A549 (cell line): ENCODE measurements at regions not wholly inside any gene's neighbourhood (a gene's known extent, or its start where the extent isn't known, plus 50 kb on each side); places are given as distances from the start of the nearest gene placed in this dataset.

Source experiments
- ATAC-seq, 2 experiments: fragments of 200-7000 bp in 1 of 2; fragments of >200 bp in 1 of 2; cut with Nextera tagmentation in 1 of 2; cut with Tn5 transposase in 1 of 2; 3 replicates each; pipeline versions ENCODE4 v1.8.0 to v1.9.1; 2018 to 2020; ENCODE audit warnings: mild to moderate bottlenecking in 1 of 2, moderate library complexity in 1 of 2
- CTCF ChIA-PET: fragments of 300-600 bp; sonication (Branson Sonifier 250); formaldehyde crosslinking; extraction: SDS; loops from one replicate; lab custom pipeline; 2021; ENCODE audit warnings: antibody characterized with exemption, inconsistent platforms; lab: Yijun Ruan, JAX
- POLR2A ChIA-PET: fragments of 350-600 bp; formaldehyde crosslinking; extraction: SDS; loops from one replicate; lab custom pipeline; 2021; ENCODE audit warnings: antibody characterized with exemption, inconsistent platforms; lab: Yijun Ruan, JAX
- DNase-seq, 2 experiments: peaks; one replicate each; pipeline versions ENCODE4 v3.0.0 to v3.0.0-alpha.2; 2011 to 2016; ENCODE audit warnings: low read depth in 1 of 2, low spot score in 1 of 2
- FAIRE-seq: peaks from 2 replicates; lab custom pipeline; 2011; peaks lifted over from hg19 to GRCh38; lab: Jason Lieb, UNC
- H3K27ac ChIP-seq, 2 experiments: fragments of >200 bp; sonication (Bioruptor Twin); formaldehyde crosslinking; 3 replicates each; pipeline ENCODE4 v1.5.1; 2016 to 2017
- H3K4me1 ChIP-seq: fragments of >200 bp; sonication (Bioruptor Twin); formaldehyde crosslinking; 3 replicates; pipeline ENCODE4 v1.6.1; 2016
- H3K4me2 ChIP-seq: fragments of >200 bp; sonication (Bioruptor Twin); formaldehyde crosslinking; 3 replicates; pipeline ENCODE4 v1.6.1; 2016
- H3K4me3 ChIP-seq: fragments of >200 bp; sonication (Bioruptor Twin); formaldehyde crosslinking; 3 replicates; pipeline ENCODE4 v1.5.1; 2016
- H3K9me3 ChIP-seq: fragments of >200 bp; sonication (Bioruptor Twin); formaldehyde crosslinking; 3 replicates; pipeline ENCODE4 v1.6.1; 2016
- CHD4 ChIP-seq: fragments of 200-600 bp; sonication (generic); IDR thresholded peaks from 2 replicates; pipeline ENCODE4 v1.6.1; 2016; ENCODE audit warnings: antibody characterized with exemption, mild to moderate bottlenecking, borderline replicate concordance
- EP300 ChIP-seq, 2 experiments: fragments of >200 bp; sonication (Bioruptor Twin); formaldehyde crosslinking; IDR thresholded peaks; 2 replicates in 1 of 2; 3 replicates in 1 of 2; pipeline ENCODE4 v1.6.1; 2016 to 2017
- FOXS1 ChIP-seq: fragments of 250-450 bp; sonication (Bioruptor Pico); IDR thresholded peaks from 2 replicates; pipeline ENCODE4 v1.5.0; 2020; ENCODE audit warnings: mild to moderate bottlenecking, moderate library complexity
- JUNB ChIP-seq: fragments of >200 bp; sonication (Bioruptor Twin); formaldehyde crosslinking; IDR thresholded peaks from 2 replicates; pipeline ENCODE4 v1.6.1; 2016
- NFE2L2 ChIP-seq: fragments of 150-350 bp; conservative IDR thresholded peaks from 2 replicates; pipeline ENCODE4 v1.6.1; 2014; ENCODE audit warnings: low read length
- POLR2AphosphoS2 ChIP-seq: conservative IDR thresholded peaks from 2 replicates; pipeline ENCODE4 v1.6.1; 2012; ENCODE audit warnings: low read length, improper control_type of control experiment, inconsistent platforms
- RAD21 ChIP-seq, 2 experiments: fragments of >200 bp in 1 of 2; sonication (Bioruptor Twin) in 1 of 2; formaldehyde crosslinking in 1 of 2; IDR thresholded peaks in 1 of 2; conservative IDR thresholded peaks in 1 of 2; 2 replicates in 1 of 2; 3 replicates in 1 of 2; pipeline ENCODE4 v1.6.1; 2012 to 2018; ENCODE audit warnings: inconsistent platforms in 1 of 2
- RCOR1 ChIP-seq: fragments of 150-350 bp; IDR thresholded peaks from 2 replicates; pipeline ENCODE4 v1.6.1; 2014; ENCODE audit warnings: antibody characterized with exemption, low read length, low read depth
- TP53 ChIP-seq: fragments of 250-450 bp; sonication (Bioruptor Pico); IDR thresholded peaks from 2 replicates; pipeline ENCODE4 v1.5.0; 2021; ENCODE audit warnings: mild to moderate bottlenecking, moderate library complexity
- ZSCAN20 ChIP-seq: fragments of 250-450 bp; sonication (Bioruptor Pico); IDR thresholded peaks from 2 replicates; pipeline ENCODE4 v1.8.0; 2022; ENCODE audit warnings: mild to moderate bottlenecking, moderate library complexity
- WGBS: methylation state at CpG from one replicate; pipeline ENCODE4 v1.1.6; 2017; ENCODE audit errors: missing lambda C conversion rate; 5-methylcytosine and 5-hydroxymethylcytosine counted together
- TF ChIP-seq, protein P1 (sequence below): fragments of >200 bp; sonication (Bioruptor Twin); formaldehyde crosslinking; IDR thresholded peaks from 2 replicates; pipeline ENCODE4 v1.6.1; 2016
- TF ChIP-seq, protein P2 (sequence below): IDR thresholded peaks from 2 replicates; pipeline ENCODE4 v1.6.1; 2012
- TF ChIP-seq, protein P3 (sequence below): IDR thresholded peaks from 2 replicates; pipeline ENCODE4 v1.6.1; 2012; ENCODE audit warnings: low read depth, borderline replicate concordance
- TF ChIP-seq, protein P4 (sequence below): fragments of >200 bp; sonication (Bioruptor Twin); formaldehyde crosslinking; IDR thresholded peaks from 3 replicates; pipeline ENCODE4 v1.5.1; 2016
- TF ChIP-seq, protein P5 (sequence below): fragments of 450-650 bp; IDR thresholded peaks from 2 replicates; pipeline ENCODE4 v1.6.1; 2014; ENCODE audit warnings: antibody characterized with exemption
- TF ChIP-seq, protein P6 (sequence below): fragments of 200-600 bp; sonication (generic); IDR thresholded peaks from 2 replicates; pipeline ENCODE4 v1.6.1; 2016; ENCODE audit warnings: antibody characterized with exemption, mild to moderate bottlenecking, moderate library complexity

DNA sequence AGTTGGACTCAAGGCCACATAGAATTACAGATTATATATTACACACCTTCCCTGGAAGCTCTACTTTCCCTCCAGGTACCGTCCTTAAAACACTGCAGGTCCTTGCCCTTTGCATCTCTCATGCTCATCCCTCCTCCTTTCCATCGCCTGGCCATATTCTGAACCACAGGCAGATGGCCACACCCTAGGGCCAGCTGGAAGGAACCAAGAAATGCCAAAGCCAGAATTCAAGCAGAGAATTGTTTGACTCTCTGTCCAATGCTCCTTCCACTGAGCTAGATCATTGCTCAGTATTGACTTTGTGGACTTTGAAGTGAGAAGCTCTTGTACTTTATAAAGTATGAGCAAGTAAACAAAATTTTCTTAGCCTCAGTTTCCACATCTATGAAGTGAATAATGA, 170.3 kb upstream of the SLC24A5 start:
- ChIA-PET CTCF (interaction anchor here (0.6 kb wide), 1 partner anchor 744 kb away, joined by 3 read pairs; no protein-coding TSS in a partner anchor), POLR2A (no interaction called here)
- DNase-seq: no peak
- Histone ChIP-seq H3K4me2 (no peak overlapping the region), H3K9me3 (no peaks in the 10 kb centered on the region), H3K4me1 (no peaks in the 10 kb centered on the region), H3K4me3 (no peak overlapping the region), H3K27ac (no peak overlapping the region)
- no peak for TF ChIP-seq EP300 (IDR thresholded peaks at IDR 0.05)
- TF ChIP-seq, protein P1, sequence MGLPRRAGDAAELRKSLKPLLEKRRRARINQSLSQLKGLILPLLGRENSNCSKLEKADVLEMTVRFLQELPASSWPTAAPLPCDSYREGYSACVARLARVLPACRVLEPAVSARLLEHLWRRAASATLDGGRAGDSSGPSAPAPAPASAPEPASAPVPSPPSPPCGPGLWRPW: no peak
- TF ChIP-seq JUNB: no peak
- TF ChIP-seq RAD21 (conservative IDR thresholded peaks at IDR 0.05 in 1 of 2, IDR thresholded peaks at IDR 0.05 in 1 of 2): no peak
- TF ChIP-seq RCOR1: no peak
- TF ChIP-seq TP53 (CRISPR knock-in tag): no peak
- TF ChIP-seq, protein P2, sequence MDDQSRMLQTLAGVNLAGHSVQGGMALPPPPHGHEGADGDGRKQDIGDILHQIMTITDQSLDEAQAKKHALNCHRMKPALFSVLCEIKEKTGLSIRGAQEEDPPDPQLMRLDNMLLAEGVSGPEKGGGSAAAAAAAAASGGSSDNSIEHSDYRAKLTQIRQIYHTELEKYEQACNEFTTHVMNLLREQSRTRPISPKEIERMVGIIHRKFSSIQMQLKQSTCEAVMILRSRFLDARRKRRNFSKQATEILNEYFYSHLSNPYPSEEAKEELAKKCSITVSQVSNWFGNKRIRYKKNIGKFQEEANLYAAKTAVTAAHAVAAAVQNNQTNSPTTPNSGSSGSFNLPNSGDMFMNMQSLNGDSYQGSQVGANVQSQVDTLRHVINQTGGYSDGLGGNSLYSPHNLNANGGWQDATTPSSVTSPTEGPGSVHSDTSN: no peak
- TF ChIP-seq POLR2AphosphoS2: no peak
- TF ChIP-seq, protein P3, sequence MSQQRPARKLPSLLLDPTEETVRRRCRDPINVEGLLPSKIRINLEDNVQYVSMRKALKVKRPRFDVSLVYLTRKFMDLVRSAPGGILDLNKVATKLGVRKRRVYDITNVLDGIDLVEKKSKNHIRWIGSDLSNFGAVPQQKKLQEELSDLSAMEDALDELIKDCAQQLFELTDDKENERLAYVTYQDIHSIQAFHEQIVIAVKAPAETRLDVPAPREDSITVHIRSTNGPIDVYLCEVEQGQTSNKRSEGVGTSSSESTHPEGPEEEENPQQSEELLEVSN: no peak
- TF ChIP-seq, protein P4, sequence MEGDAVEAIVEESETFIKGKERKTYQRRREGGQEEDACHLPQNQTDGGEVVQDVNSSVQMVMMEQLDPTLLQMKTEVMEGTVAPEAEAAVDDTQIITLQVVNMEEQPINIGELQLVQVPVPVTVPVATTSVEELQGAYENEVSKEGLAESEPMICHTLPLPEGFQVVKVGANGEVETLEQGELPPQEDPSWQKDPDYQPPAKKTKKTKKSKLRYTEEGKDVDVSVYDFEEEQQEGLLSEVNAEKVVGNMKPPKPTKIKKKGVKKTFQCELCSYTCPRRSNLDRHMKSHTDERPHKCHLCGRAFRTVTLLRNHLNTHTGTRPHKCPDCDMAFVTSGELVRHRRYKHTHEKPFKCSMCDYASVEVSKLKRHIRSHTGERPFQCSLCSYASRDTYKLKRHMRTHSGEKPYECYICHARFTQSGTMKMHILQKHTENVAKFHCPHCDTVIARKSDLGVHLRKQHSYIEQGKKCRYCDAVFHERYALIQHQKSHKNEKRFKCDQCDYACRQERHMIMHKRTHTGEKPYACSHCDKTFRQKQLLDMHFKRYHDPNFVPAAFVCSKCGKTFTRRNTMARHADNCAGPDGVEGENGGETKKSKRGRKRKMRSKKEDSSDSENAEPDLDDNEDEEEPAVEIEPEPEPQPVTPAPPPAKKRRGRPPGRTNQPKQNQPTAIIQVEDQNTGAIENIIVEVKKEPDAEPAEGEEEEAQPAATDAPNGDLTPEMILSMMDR: no peak
- no peak for TF ChIP-seq ZSCAN20
- ATAC-seq: no peak
- WGBS: 0% methylated on average over 2 of the region's 2 CpGs
- FAIRE-seq: no peak

DNA sequence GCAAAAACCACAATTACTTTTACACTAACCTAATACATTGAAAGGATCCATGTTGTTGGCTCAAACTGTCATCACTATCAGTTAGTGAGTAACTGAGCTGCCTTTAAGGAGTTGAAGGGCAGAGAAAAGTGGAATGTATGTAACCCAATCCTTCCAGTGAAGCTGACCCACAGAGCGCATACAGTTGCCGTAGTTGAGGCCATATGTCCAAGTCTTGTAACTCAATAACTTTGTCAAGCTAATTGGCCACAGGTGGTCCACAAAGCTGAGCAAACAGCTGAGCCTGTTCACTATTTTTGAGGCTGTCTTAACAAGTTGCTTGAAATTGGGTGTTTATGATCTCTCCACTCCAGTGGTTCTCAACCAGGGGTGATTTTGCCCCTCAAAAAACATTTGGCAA, 169.0 kb upstream of the SLC24A5 start:
- ChIA-PET CTCF (no interaction called here), POLR2A (no interaction called here)
- Histone ChIP-seq H3K9me3 (no peaks in the 10 kb centered on the region), H3K4me3 (no peak overlapping the region), H3K4me2 (no peak overlapping the region), H3K27ac (no peak overlapping the region), H3K4me1 (no peaks in the 10 kb centered on the region)
- FAIRE-seq (no peak), DNase-seq (no peak), ATAC-seq (no peak)
- TF ChIP-seq CHD4 (no peak), FOXS1 (CRISPR knock-in tag) (no peak), NFE2L2 (no peak), ZSCAN20 (no peak)
- TF ChIP-seq, protein P5, sequence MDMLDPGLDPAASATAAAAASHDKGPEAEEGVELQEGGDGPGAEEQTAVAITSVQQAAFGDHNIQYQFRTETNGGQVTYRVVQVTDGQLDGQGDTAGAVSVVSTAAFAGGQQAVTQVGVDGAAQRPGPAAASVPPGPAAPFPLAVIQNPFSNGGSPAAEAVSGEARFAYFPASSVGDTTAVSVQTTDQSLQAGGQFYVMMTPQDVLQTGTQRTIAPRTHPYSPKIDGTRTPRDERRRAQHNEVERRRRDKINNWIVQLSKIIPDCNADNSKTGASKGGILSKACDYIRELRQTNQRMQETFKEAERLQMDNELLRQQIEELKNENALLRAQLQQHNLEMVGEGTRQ: no peak
- TF ChIP-seq, protein P4: no peak
- TF ChIP-seq, protein P6, sequence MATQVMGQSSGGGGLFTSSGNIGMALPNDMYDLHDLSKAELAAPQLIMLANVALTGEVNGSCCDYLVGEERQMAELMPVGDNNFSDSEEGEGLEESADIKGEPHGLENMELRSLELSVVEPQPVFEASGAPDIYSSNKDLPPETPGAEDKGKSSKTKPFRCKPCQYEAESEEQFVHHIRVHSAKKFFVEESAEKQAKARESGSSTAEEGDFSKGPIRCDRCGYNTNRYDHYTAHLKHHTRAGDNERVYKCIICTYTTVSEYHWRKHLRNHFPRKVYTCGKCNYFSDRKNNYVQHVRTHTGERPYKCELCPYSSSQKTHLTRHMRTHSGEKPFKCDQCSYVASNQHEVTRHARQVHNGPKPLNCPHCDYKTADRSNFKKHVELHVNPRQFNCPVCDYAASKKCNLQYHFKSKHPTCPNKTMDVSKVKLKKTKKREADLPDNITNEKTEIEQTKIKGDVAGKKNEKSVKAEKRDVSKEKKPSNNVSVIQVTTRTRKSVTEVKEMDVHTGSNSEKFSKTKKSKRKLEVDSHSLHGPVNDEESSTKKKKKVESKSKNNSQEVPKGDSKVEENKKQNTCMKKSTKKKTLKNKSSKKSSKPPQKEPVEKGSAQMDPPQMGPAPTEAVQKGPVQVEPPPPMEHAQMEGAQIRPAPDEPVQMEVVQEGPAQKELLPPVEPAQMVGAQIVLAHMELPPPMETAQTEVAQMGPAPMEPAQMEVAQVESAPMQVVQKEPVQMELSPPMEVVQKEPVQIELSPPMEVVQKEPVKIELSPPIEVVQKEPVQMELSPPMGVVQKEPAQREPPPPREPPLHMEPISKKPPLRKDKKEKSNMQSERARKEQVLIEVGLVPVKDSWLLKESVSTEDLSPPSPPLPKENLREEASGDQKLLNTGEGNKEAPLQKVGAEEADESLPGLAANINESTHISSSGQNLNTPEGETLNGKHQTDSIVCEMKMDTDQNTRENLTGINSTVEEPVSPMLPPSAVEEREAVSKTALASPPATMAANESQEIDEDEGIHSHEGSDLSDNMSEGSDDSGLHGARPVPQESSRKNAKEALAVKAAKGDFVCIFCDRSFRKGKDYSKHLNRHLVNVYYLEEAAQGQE: no peak
- 15% methylated on average over 2 of the region's 2 CpGs for WGBS
